ENCODE measurements at regions not wholly inside any gene's neighbourhood (a gene's known extent, or its start where the extent isn't known, plus 50 kb on each side); places are given as distances from the start of the nearest gene placed in this dataset.

DNA sequence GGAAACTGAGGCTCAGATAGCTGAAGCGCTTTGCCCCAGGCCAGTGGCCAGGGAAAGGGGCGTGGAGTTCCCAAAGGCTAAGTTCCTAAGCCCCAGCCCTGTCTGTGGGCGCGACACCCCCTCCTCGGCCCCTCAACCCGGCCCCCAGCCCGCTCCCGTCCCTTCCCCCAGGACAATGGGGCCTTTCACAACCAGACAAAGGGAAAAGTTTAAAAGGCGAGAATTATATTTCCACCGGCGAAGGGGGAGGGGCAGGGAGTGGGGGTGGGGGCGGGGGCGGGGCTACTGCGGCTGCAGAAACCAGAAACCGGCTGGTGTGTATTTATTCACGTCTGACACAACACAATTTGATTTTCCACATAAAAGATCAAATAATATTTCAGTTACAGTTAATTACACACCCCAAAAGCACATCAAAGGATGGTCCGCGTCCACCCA lies 192.1 kb downstream of the MN1 start:
- TF ChIP-seq GATA3 (IDR thresholded peaks at IDR 0.05; ENCODE audit: low read depth, low read length) (no peak), GATA2 (IDR thresholded peaks at IDR 0.05; ENCODE audit: low read depth, low read length) (no peak)
